Smooth muscle cell (in vitro differentiated cells): ENCODE measurements at regions not wholly inside any gene's neighbourhood (a gene's known extent, or its start where the extent isn't known, plus 50 kb on each side); places are given as distances from the start of the nearest gene placed in this dataset.
A peak's percentile ranks its signal among the peaks of the same experiment; 100 is the strongest.

ENCODE experiments used
- DNase-seq: peaks from one replicate; lab custom pipeline; 2025; ENCODE audit not compliant: unreplicated experiment; lab: John Stamatoyannopoulos, UW
- H2AFZ ChIP-seq: fragments of 200-600 bp; sonication (generic); 2 replicates; pipeline ENCODE4 v1.6.0; 2016; ENCODE audit warnings: antibody characterized with exemption, low read depth, mild to moderate bottlenecking
- H3F3A ChIP-seq: fragments of 200-600 bp; sonication (generic); 2 replicates; pipeline ENCODE4 v1.6.0; 2017; ENCODE audit warnings: antibody characterized with exemption, low read depth
- H3K27ac ChIP-seq: fragments of 200-600 bp; sonication (generic); 2 replicates; pipeline ENCODE4 v1.5.1; 2016; ENCODE audit warnings: low read depth, mild to moderate bottlenecking
- H3K27me3 ChIP-seq: fragments of 200-600 bp; sonication (generic); 2 replicates; pipeline ENCODE4 v1.6.1; 2016; ENCODE audit warnings: low read depth, mild to moderate bottlenecking
- H3K36me3 ChIP-seq: fragments of 200-600 bp; sonication (generic); 2 replicates; pipeline ENCODE4 v1.5.1; 2016; ENCODE audit warnings: low read depth
- H3K4me1 ChIP-seq: fragments of 200-600 bp; sonication (generic); 2 replicates; pipeline ENCODE4 v1.5.1; 2016; ENCODE audit warnings: low read depth
- H3K4me2 ChIP-seq: fragments of 200-600 bp; sonication (generic); 2 replicates; pipeline ENCODE4 v1.6.0; 2016; ENCODE audit warnings: mild to moderate bottlenecking
- H3K4me3 ChIP-seq: fragments of 200-600 bp; sonication (generic); 2 replicates; pipeline ENCODE4 v1.5.1; 2016; ENCODE audit warnings: mild to moderate bottlenecking
- H3K79me2 ChIP-seq: fragments of 200-600 bp; sonication (generic); 2 replicates; pipeline ENCODE4 v1.6.0; 2016; ENCODE audit warnings: low read depth, mild to moderate bottlenecking
- H3K9ac ChIP-seq: fragments of 200-600 bp; sonication (generic); 2 replicates; pipeline ENCODE4 v1.6.0; 2016; ENCODE audit warnings: low read depth
- H3K9me3 ChIP-seq: fragments of 200-600 bp; sonication (generic); replicated peaks from 2 replicates; pipeline ENCODE4 v1.5.1; 2016; ENCODE audit warnings: low read depth
- H4K20me1 ChIP-seq: fragments of 200-600 bp; sonication (generic); 2 replicates; pipeline ENCODE4 v1.6.0; 2016; ENCODE audit warnings: low read depth
- CTCF ChIP-seq: fragments of 200-600 bp; sonication (generic); IDR thresholded peaks from 2 replicates; pipeline ENCODE4 v1.5.1; 2017; ENCODE audit warnings: borderline replicate concordance, mild to moderate bottlenecking, antibody characterized with exemption; ENCODE audit not compliant: insufficient read depth, poor library complexity, severe bottlenecking
- WGBS: methylation state at CpG from one replicate; pipeline ENCODE4 v1.1.7; 2016; ENCODE audit warnings: low lambda C conversion rate; 5-methylcytosine and 5-hydroxymethylcytosine counted together

GRCh38 chr17:73838815-73839214 lies 194.6 kb upstream of the SDK2 start:
- WGBS: 84% methylated on average over 5 of the region's 5 CpGs

GRCh38 chr17:73840829-73841228 lies 196.6 kb upstream of the SDK2 start:
- Histone ChIP-seq H3K4me2 (no peak overlapping the region), H4K20me1 (no peaks in the 10 kb centered on the region), H3K27ac (no peak overlapping the region), H3K4me1 (no peaks in the 10 kb centered on the region), H2AFZ (no peak overlapping the region), H3K79me2 (no peaks in the 10 kb centered on the region), H3F3A (no peaks in the 10 kb centered on the region), H3K27me3 (peaks cover 15% of the 10 kb centered on the region), H3K9ac (no peak overlapping the region), H3K36me3 (no peaks in the 10 kb centered on the region), H3K4me3 (no peak overlapping the region), H3K9me3 (no peaks in the 10 kb centered on the region)
- TF ChIP-seq CTCF: no peak
- 91% methylated on average over 1 of the region's 1 CpG for WGBS
- DNase-seq: no peak

More at GRCh38 chr17:73838815-73839214, 194.6 kb upstream of the SDK2 start:
- H3K9me3 ChIP-seq: no peaks in the 10 kb centered on the region
- no peak overlapping the region for H3K9ac ChIP-seq
- DNase-seq: no peak
- H3K4me1 ChIP-seq: no peaks in the 10 kb centered on the region
- H2AFZ ChIP-seq: no peak overlapping the region
- no peak for TF ChIP-seq CTCF
- H3K4me3 ChIP-seq: no peak overlapping the region
- H3K27ac ChIP-seq: no peak overlapping the region
- no peaks in the 10 kb centered on the region for H3K79me2 ChIP-seq
- H3K36me3 ChIP-seq: no peaks in the 10 kb centered on the region
- no peaks in the 10 kb centered on the region for H3F3A ChIP-seq
- no peak overlapping the region for H3K4me2 ChIP-seq
- H4K20me1 ChIP-seq: no peaks in the 10 kb centered on the region
- peaks cover 26% of the 10 kb centered on the region for H3K27me3 ChIP-seq

GRCh38 chr17:73841431-73842060 lies 197.3 kb upstream of the SDK2 start:
- H3K79me2 ChIP-seq: no peaks in the 10 kb centered on the region
- no peaks in the 10 kb centered on the region for H3K36me3 ChIP-seq
- H2AFZ ChIP-seq: no peak overlapping the region
- no peak overlapping the region for H3K4me3 ChIP-seq
- peak; percentile 27 for TF ChIP-seq CTCF
- no peak overlapping the region for H3K4me2 ChIP-seq
- WGBS: 68% methylated on average over 3 of the region's 3 CpGs
- H3K27me3 ChIP-seq: peaks cover 14% of the 10 kb centered on the region
- H3K9ac ChIP-seq: no peak overlapping the region
- H4K20me1 ChIP-seq: no peaks in the 10 kb centered on the region
- no peak overlapping the region for H3K27ac ChIP-seq
- H3K9me3 ChIP-seq: no peaks in the 10 kb centered on the region
- DNase-seq: no peak
- no peaks in the 10 kb centered on the region for H3K4me1 ChIP-seq
- H3F3A ChIP-seq: no peaks in the 10 kb centered on the region

GRCh38 chr17:73847952-73848351 lies 203.7 kb upstream of the SDK2 start:
- Histone ChIP-seq H3K9me3 (no peaks in the 10 kb centered on the region), H3F3A (no peaks in the 10 kb centered on the region), H3K4me2 (no peak overlapping the region), H3K36me3 (no peaks in the 10 kb centered on the region), H3K4me1 (no peaks in the 10 kb centered on the region), H3K4me3 (no peak overlapping the region), H3K79me2 (no peaks in the 10 kb centered on the region), H3K27ac (no peak overlapping the region), H3K9ac (no peak overlapping the region), H3K27me3 (peaks cover 9% of the 10 kb centered on the region), H2AFZ (no peak overlapping the region), H4K20me1 (no peaks in the 10 kb centered on the region)
- no peak for TF ChIP-seq CTCF
- no peak for DNase-seq
- WGBS: 95% methylated on average over 12 of the region's 12 CpGs
